ENCODE measurements at regions not wholly inside any gene's neighbourhood (a gene's known extent, or its start where the extent isn't known, plus 50 kb on each side); places are given as distances from the start of the nearest gene placed in this dataset.
A peak's percentile ranks its signal among the peaks of the same experiment; 100 is the strongest.
"Not testable (repeated sequence)": the region's sequence is repeated elsewhere in the genome, so short reads cannot be mapped to it uniquely, and the experiment has no call there.

GRCh38 chr7:17396692-17397091 is 98.2 kb downstream of the AHR start:
- DNase-seq (ENCODE audit: low read depth, low spot score): no peak
- no peak overlapping the region for H3K27ac ChIP-seq

DNA sequence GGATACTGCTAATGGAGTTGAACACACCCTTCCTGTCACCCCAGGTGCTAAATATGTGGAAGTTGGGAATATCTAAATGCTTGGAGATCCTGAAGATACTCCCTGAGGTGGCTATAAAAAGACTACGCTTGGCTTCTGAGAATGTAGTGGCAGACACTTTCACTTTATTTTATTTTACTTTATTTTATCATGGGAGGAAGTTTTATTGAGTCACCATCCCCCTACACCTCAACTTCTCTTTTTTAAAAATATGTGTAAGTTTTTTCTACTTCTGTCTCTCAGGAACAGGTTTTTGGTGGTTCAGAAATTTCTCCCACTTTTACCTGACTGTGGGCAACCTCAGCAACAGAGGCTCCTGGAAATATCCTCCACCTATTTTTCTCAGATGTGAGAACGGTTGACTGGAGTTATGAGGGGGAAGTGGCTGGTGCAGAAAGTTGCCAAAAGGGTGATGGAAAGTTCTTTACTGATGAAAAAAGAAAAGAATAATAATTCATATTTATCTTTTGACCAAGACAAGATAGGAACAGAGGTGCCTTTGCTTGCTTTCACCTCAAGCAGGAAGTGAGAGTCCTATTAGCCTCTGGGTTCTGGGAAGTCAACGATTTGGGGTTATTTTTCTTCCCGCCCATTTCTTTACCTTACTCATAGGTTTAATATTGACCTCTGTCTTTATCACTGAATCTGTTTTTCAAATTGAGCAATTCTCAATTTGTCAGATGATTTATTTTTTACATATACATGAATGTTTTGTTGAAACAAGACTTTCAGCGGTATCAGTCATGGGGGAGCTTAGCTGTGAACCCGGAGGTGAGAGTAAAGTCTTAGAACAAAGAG is 103.6 kb downstream of the AHR start:
- H3K27ac ChIP-seq: no peak overlapping the region
- DNase-seq (ENCODE audit: low read depth, low spot score): no peak

DNA sequence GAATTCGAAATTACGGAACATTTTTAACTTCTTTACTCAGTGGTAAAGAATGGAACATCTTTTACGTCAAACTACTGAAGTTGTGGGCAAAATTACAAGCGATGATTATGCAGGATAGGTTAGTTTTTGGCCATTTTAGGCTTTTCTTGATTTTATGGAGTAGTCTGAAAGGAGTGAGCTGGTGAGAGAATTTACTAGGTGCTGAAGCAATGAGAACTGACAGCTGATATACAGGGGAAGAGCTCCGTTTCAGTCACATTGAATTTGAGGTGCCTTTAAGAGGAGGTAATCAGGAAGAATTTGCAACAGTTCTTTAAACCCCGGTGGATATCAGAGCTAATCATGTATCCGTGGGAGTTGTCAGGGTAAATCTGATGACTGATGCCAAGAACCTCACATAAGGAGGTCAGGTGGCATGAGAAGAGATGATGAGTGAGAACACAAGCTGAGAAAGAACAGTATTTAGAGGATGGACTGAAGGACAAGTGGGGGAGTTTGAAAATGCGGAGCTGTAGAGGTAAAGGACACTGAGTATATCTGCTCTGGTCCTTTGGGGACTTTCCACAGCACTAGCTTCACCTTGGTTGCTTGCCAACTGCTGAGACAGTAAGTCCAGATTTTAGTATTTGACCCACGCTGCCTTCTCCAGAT is 104.3 kb downstream of the AHR start:
- DNase-seq (ENCODE audit: low read depth, low spot score): no peak
- H3K27ac ChIP-seq: no peak overlapping the region

GRCh38 chr7:17404006-17404405 is 105.6 kb downstream of the AHR start:
- no peak overlapping the region for H3K27ac ChIP-seq
- no peak for DNase-seq (ENCODE audit: low read depth, low spot score)

GRCh38 chr7:17405786-17406185 is 107.3 kb downstream of the AHR start:
- DNase-seq (ENCODE audit: low read depth, low spot score): peak; percentile 73
- H3K27ac ChIP-seq: peak overlapping the region; percentile 22

GRCh38 chr7:17406738-17407137 is 108.3 kb downstream of the AHR start:
- DNase-seq (ENCODE audit: low read depth, low spot score): no peak
- peak overlapping the region; percentile 22 for H3K27ac ChIP-seq

- peak overlapping the region; percentile 48 for H3K27ac ChIP-seq
- no peak for DNase-seq (ENCODE audit: low read depth, low spot score)
Measured at GRCh38 chr7:17407229-17407628, 108.8 kb downstream of the AHR start.

GRCh38 chr7:17408245-17408903 is 109.9 kb downstream of the AHR start:
- peak; percentile 77 for DNase-seq (ENCODE audit: low read depth, low spot score)

DNA sequence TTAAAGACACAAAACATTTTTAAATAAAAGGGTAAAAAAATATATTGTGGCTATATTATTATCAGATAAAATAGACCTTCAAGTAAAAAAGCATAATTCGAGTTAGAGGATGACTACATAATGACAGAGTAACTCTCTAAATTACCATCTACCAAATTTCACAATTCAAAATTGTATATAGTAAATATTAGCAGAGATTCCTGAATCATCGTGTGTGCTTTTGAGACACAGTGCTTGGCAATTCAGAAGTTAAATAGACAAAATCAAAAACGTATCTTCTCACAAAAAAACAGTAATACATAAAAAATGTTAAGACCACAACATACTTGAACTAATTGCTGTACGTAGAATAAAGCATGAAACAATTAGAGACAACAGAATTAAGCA is 110.4 kb downstream of the AHR start:
- no peak for DNase-seq (ENCODE audit: low read depth, low spot score)
- peak overlapping the region; percentile 48 for H3K27ac ChIP-seq

More at GRCh38 chr7:17408245-17408903, 109.9 kb downstream of the AHR start:
- peak overlapping the region; percentile 48 for H3K27ac ChIP-seq

DNA sequence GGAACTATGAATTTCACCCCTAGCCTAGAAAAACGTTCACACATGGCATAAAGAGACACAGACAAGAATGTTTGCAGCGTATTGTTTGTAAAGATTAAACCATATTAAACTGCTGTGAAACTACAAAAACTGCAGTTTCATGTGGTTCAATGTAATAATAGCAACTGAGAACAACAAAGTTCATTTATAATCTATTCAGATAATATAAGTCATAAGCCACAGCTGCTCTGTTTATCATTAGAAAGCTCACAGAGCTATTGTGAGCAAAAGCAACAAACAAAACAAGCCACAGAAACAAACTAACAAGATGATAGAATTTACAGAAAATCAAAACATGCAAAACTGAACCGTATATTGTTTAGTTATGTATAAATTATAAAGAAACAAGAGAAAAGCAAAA is 113.5 kb downstream of the AHR start:
- no peak for DNase-seq (ENCODE audit: low read depth, low spot score)

GRCh38 chr7:17412883-17413282 is 114.4 kb downstream of the AHR start:
- DNase-seq (ENCODE audit: low read depth, low spot score): no peak
- no peak overlapping the region for H3K27ac ChIP-seq

More for the DNA sequence above, 113.5 kb downstream of the AHR start:
- H3K27ac ChIP-seq: no peak overlapping the region

- H3K27ac ChIP-seq: no peak overlapping the region
- no peak for DNase-seq (ENCODE audit: low read depth, low spot score)
Measured at GRCh38 chr7:17415955-17416354, 117.5 kb downstream of the AHR start.

DNA sequence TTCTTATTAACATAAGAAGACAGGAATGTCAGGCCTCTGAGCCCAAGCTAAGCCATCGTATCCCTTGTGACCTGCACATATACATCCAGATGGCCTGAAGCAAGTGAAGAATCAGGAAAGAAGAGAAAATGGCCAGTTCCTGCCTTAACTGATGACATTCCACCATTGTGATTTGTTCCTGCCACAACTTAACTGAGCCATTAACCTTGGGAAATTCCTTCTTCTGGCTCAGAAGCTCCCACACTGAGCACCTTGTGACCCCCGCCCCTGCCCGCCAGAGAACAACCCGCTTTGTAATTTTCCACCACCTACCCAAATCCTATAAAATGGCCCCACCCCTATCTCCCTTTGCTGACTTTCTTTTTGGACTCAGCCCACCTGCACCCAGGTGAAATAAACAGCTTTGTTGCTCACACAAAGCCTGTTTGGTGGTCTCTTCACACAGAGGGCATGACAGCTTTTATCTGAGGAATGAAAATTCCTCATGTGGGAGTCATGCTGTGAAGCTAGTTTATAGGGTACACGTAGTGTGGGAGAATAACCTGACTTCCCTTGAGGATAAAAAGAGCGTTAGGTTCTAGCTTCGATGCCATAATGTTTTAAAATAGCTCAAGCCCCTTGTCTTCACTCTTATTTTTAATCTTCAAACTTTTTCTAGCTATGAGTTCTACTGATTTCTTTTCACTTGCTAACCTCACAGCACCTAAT is 122.0 kb downstream of the AHR start:
- DNase-seq (ENCODE audit: low read depth, low spot score); H3K27ac ChIP-seq: not testable (repeated sequence)

GRCh38 chr7:17421941-17422340 is 123.5 kb downstream of the AHR start:
- no peak for DNase-seq (ENCODE audit: low read depth, low spot score)
- H3K27ac ChIP-seq: no peak overlapping the region

GRCh38 chr7:17422966-17423365 is 124.5 kb downstream of the AHR start:
- no peak for DNase-seq (ENCODE audit: low read depth, low spot score)
- no peak overlapping the region for H3K27ac ChIP-seq

GRCh38 chr7:17427924-17428323 is 129.5 kb downstream of the AHR start:
- no peak for DNase-seq (ENCODE audit: low read depth, low spot score)
- H3K27ac ChIP-seq: no peak overlapping the region

- no peak overlapping the region for H3K27ac ChIP-seq
- DNase-seq (ENCODE audit: low read depth, low spot score): no peak
Measured at GRCh38 chr7:17429579-17429978, 131.1 kb downstream of the AHR start.

DNA sequence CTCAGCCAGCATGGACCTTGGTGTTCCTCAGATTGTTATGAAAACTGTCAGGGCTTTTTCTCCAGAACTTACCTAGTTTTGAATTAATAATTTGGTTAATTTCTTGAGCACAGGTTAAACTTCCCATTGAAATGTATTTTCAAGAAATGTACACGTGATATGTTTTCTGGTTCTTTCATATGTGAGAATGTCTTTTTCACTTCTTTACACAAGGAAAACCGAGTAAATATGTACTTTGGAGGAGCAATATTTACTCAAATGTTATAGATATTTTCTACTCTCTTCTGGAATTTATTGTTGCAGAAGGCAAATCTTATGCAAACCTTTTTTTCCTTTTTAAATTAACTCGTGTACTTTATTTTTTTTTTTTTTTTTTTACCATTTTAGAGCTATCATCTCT is 134.3 kb downstream of the AHR start:
- DNase-seq (ENCODE audit: low read depth, low spot score): no peak
- H3K27ac ChIP-seq: no peak overlapping the region

DNA sequence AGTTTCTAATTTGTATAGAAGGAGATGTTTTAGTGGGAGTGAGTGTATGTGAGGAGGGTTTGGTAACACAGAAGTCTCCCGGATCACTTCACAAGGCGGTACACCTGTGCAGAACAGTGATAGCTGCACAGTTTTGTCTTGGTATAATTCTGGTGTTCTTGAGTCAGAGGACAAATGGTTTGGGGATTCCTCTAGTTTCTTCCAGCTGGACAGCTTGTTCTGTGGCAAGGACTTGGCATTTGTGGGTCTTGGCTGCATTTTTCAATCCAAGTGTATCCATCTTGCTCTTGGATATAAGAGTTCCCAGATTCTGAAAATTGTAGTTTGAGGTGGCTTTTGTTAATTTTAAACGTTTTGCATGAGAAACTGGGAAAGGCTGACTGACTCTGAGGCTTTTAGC is 135.7 kb downstream of the AHR start:
- no peak for DNase-seq (ENCODE audit: low read depth, low spot score)
- no peak overlapping the region for H3K27ac ChIP-seq

DNA sequence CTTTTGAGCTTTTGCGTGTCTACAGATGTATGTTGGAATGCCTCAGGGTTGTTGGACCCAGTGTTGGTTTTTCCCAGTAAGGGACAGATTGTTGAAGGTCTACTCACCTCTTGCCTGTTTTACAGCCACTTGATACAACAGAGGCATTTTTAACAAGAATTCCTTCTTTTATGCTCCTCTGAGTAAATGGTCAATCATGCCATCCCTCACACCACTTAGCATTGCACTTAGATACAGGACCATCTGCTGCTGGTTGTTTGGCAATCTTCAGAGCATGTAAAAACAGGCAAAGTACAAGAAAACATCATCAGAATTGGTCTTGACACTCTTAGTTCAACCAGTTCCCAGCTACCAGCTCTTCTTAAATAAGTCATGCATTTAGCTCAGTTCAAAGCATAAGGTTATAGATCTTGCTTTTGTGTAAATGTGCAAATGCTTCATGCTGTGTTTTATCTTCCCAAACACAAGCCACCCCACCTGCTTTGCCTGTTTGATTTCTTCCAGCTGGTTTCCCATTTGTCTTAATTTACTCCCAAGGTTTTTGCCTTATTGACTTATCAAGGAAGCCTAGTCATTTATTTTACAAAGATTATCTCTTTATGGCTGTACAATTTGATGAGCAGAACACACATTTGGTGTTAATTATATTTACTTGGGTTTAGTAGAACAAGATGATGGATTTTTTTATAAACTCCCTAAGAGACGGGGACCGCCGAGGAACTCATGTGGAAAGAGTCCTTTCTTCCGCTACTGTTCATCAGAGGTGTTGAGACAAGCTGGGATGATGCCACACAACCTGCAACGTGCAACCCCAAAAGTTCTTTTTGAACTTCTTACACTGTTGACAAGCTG is 136.6 kb downstream of the AHR start:
- no peak overlapping the region for H3K27ac ChIP-seq

More for the DNA sequence above, 136.6 kb downstream of the AHR start:
- DNase-seq (ENCODE audit: low read depth, low spot score): no peak
